ENCODE measurements at regions not wholly inside any gene's neighbourhood (a gene's known extent, or its start where the extent isn't known, plus 50 kb on each side); places are given as distances from the start of the nearest gene placed in this dataset.
A peak's percentile ranks its signal among the peaks of the same experiment; 100 is the strongest.

DNA sequence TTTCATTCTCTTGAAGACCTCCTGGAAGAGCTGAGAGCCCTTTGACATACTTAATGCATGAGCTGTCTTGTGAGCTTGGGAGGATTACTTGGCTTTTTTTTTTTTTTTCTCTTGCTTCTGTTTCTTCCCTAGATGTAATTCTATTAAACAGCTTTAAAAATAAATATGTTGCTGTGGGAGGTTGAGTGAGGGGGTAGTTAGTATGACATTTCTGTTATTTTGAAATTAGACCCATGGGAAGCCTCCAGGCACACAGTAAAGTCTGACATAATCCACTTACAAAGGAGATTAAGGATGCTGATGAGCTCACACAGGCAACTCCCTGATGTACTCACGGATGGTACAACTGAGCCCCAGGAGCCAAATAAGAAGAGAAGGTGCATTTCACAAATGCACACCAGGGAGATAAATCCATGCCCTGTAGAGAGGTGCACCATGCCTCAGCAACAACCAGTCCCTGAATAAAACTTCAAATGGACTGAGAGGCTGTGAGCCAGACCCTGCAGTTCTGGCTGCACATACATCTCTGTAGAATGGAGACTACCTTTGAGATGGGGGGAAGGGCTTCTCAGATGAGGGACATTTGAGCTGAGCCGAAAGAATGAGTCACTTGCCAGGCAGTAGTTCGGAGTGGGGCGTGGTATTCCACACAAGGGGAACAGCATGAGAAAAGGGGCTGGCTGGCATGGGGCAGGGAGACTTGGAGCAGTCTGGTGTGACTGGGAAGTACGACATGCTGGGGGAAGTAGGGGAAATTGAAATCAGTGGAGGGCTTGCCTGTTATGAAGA, 68.7 kb downstream of the ACTL7B start:
- Histone ChIP-seq H3K9ac (ENCODE audit: insufficient read length, low read depth) (peak overlapping the region; percentile 57), H3K4me1 (ENCODE audit: insufficient read depth, insufficient read length) (peaks cover 7% of the 10 kb centered on the region), H3K36me3 (ENCODE audit: insufficient read depth, insufficient read length, low read length) (no peaks in the 10 kb centered on the region), H3K9me3 (ENCODE audit: insufficient read depth, low read length) (peaks cover 14% of the 10 kb centered on the region; the same call in 1 of the 2 replicates), H3K27me3 (ENCODE audit: insufficient read depth, insufficient read length) (no peaks in the 10 kb centered on the region), H3K4me3 (ENCODE audit: insufficient read length, low read depth) (no peak overlapping the region)
- TF ChIP-seq YY1 (IDR thresholded peaks at IDR 0.05; ENCODE audit: insufficient read depth, insufficient read length) (no peak), SUZ12 (IDR thresholded peaks at IDR 0.05; ENCODE audit: extremely low read depth, insufficient read depth, insufficient read length) (no peak), ZNF274 (IDR thresholded peaks at IDR 0.05; ENCODE audit: low read depth, low read length) (no peak)
- no peak for DNase-seq (ENCODE audit: low read depth, low spot score)

DNA sequence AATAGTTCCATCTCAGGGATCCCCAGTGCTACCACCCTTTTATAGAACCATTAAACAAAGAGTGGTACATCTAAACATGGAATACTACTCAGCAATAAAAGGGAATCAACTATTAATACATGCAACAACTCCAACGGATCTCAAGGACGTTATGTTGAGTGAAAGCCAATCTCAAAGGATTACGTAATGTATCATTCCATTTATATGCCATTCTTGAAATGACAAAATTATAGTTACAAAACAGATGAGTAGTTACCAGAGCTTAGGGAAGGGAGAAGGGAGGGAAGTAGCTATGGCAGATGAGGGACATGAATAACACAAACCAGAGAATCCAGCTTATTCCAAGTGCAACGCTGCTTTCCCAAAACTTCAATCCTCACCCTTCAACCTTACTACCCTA, 69.5 kb downstream of the ACTL7B start:
- no peak for TF ChIP-seq YY1 (IDR thresholded peaks at IDR 0.05; ENCODE audit: insufficient read depth, insufficient read length)
- no peak for TF ChIP-seq ZNF274 (IDR thresholded peaks at IDR 0.05; ENCODE audit: low read depth, low read length)
- no peak for TF ChIP-seq SUZ12 (IDR thresholded peaks at IDR 0.05; ENCODE audit: extremely low read depth, insufficient read depth, insufficient read length)
- Histone ChIP-seq H3K9ac (ENCODE audit: insufficient read length, low read depth) (no peak overlapping the region), H3K9me3 (ENCODE audit: insufficient read depth, low read length) (0 out of 2 replicates have a peak, but pooled peaks cover 6% of the 10 kb centered on the region), H3K27me3 (ENCODE audit: insufficient read depth, insufficient read length) (no peaks in the 10 kb centered on the region), H3K4me3 (ENCODE audit: insufficient read length, low read depth) (no peak overlapping the region), H3K4me1 (ENCODE audit: insufficient read depth, insufficient read length) (peaks cover 8% of the 10 kb centered on the region), H3K36me3 (ENCODE audit: insufficient read depth, insufficient read length, low read length) (no peaks in the 10 kb centered on the region)
- DNase-seq (ENCODE audit: low read depth, low spot score) = no peak

DNA sequence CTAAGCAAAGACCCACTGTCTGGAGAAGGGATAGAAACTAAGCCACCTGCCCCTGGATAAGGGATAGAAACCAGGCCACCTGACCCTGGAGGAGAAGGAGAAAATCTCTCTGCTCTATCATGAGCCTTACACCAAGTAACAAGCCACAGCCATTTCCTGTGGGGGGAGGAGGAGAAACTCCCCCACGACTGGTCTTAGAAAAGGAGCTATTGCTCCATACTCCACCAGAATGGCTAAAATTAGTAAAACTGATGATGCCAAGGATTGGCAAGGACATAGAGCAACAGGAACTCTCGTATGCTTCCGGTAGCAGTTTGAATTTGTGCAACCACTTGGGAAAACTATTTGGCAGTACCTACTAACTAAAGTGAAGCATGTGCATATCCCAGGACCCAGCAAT, 70.8 kb downstream of the ACTL7B start:
- Histone ChIP-seq H3K4me3 (ENCODE audit: insufficient read length, low read depth) (no peak overlapping the region), H3K4me1 (ENCODE audit: insufficient read depth, insufficient read length) (peaks cover 11% of the 10 kb centered on the region)
- TF ChIP-seq SUZ12 (IDR thresholded peaks at IDR 0.05; ENCODE audit: extremely low read depth, insufficient read depth, insufficient read length) = no peak
- TF ChIP-seq YY1 (IDR thresholded peaks at IDR 0.05; ENCODE audit: insufficient read depth, insufficient read length) = no peak
- no peak for TF ChIP-seq ZNF274 (IDR thresholded peaks at IDR 0.05; ENCODE audit: low read depth, low read length)

GRCh38 chr9:108783731-108784495, 71.9 kb downstream of the ACTL7B start:
- Histone ChIP-seq H3K9me3 (ENCODE audit: insufficient read depth, low read length) (no peaks in the 10 kb centered on the region), H3K27me3 (ENCODE audit: insufficient read depth, insufficient read length) (no peaks in the 10 kb centered on the region), H3K4me1 (ENCODE audit: insufficient read depth, insufficient read length) (peaks cover 11% of the 10 kb centered on the region), H3K9ac (ENCODE audit: insufficient read length, low read depth) (no peak overlapping the region), H3K4me3 (ENCODE audit: insufficient read length, low read depth) (no peak overlapping the region), H3K36me3 (ENCODE audit: insufficient read depth, insufficient read length, low read length) (no peaks in the 10 kb centered on the region)
- no peak for TF ChIP-seq SUZ12 (IDR thresholded peaks at IDR 0.05; ENCODE audit: extremely low read depth, insufficient read depth, insufficient read length)
- TF ChIP-seq YY1 (IDR thresholded peaks at IDR 0.05; ENCODE audit: insufficient read depth, insufficient read length) = no peak
- TF ChIP-seq ZNF274 (IDR thresholded peaks at IDR 0.05; ENCODE audit: low read depth, low read length) = no peak
- DNase-seq (ENCODE audit: low read depth, low spot score) = no peak

More for the DNA sequence above, 70.8 kb downstream of the ACTL7B start:
- no peaks in the 10 kb centered on the region for H3K27me3 ChIP-seq (ENCODE audit: insufficient read depth, insufficient read length)
- no peak for DNase-seq (ENCODE audit: low read depth, low spot score)
- H3K9me3 ChIP-seq (ENCODE audit: insufficient read depth, low read length) = no peaks in the 10 kb centered on the region
- no peaks in the 10 kb centered on the region for H3K36me3 ChIP-seq (ENCODE audit: insufficient read depth, insufficient read length, low read length)
- H3K9ac ChIP-seq (ENCODE audit: insufficient read length, low read depth) = no peak overlapping the region

DNA sequence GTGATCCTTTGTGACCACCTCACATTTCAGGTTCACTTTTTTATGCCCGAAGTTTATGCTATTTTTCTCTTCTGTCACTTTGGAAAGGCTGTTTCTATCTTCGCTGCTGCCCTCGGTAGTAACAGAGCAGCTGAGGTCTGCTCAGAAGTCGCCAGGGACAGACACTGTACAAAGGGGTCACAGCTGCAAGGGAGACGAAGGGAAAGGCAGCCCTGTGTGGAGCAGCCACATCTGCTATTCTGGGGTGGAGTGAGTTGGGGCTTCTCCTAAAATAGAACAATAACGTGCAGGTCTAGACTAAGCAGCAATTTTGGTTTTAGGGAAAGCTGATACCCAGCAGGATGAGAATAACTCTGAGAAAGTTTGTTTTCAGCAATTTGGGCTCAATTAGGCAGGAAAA, 72.5 kb downstream of the ACTL7B start:
- Histone ChIP-seq H3K4me1 (ENCODE audit: insufficient read depth, insufficient read length) (peaks cover 11% of the 10 kb centered on the region), H3K9me3 (ENCODE audit: insufficient read depth, low read length) (no peaks in the 10 kb centered on the region), H3K27me3 (ENCODE audit: insufficient read depth, insufficient read length) (no peaks in the 10 kb centered on the region), H3K9ac (ENCODE audit: insufficient read length, low read depth) (no peak overlapping the region), H3K4me3 (ENCODE audit: insufficient read length, low read depth) (no peak overlapping the region), H3K36me3 (ENCODE audit: insufficient read depth, insufficient read length, low read length) (no peaks in the 10 kb centered on the region)
- DNase-seq (ENCODE audit: low read depth, low spot score) = no peak
- TF ChIP-seq YY1 (IDR thresholded peaks at IDR 0.05; ENCODE audit: insufficient read depth, insufficient read length) = no peak
- no peak for TF ChIP-seq SUZ12 (IDR thresholded peaks at IDR 0.05; ENCODE audit: extremely low read depth, insufficient read depth, insufficient read length)
- TF ChIP-seq ZNF274 (IDR thresholded peaks at IDR 0.05; ENCODE audit: low read depth, low read length) = no peak

- H3K9me3 ChIP-seq (ENCODE audit: insufficient read depth, low read length) = no peaks in the 10 kb centered on the region
- no peak overlapping the region for H3K9ac ChIP-seq (ENCODE audit: insufficient read length, low read depth)
- no peak for DNase-seq (ENCODE audit: low read depth, low spot score)
- H3K4me3 ChIP-seq (ENCODE audit: insufficient read length, low read depth) = no peak overlapping the region
- TF ChIP-seq ZNF274 (IDR thresholded peaks at IDR 0.05; ENCODE audit: low read depth, low read length) (no peak), SUZ12 (IDR thresholded peaks at IDR 0.05; ENCODE audit: extremely low read depth, insufficient read depth, insufficient read length) (no peak), YY1 (IDR thresholded peaks at IDR 0.05; ENCODE audit: insufficient read depth, insufficient read length) (no peak)
- no peaks in the 10 kb centered on the region for H3K27me3 ChIP-seq (ENCODE audit: insufficient read depth, insufficient read length)
- H3K4me1 ChIP-seq (ENCODE audit: insufficient read depth, insufficient read length) = peaks cover 17% of the 10 kb centered on the region
- H3K36me3 ChIP-seq (ENCODE audit: insufficient read depth, insufficient read length, low read length) = no peaks in the 10 kb centered on the region
Measured at GRCh38 chr9:108780942-108781734, 74.6 kb downstream of the ACTL7B start.

Measured in NT2/D1 (cell line).